Ovary (tissue), 7 donors: ENCODE measurements at regions not wholly inside any gene's neighbourhood (a gene's known extent, or its start where the extent isn't known, plus 50 kb on each side); places are given as distances from the start of the nearest gene placed in this dataset.

Experiments used
- DNase-seq, 5 donors: peaks; one replicate each; pipeline ENCODE4 v3.0.0-alpha.2; 2019 to 2020
- H3K27ac ChIP-seq, 2 donors: fragments of 200-600 bp; one replicate each; pipeline versions ENCODE4 v1.5.1 to v1.8.0; 2019 to 2022
- H3K27me3 ChIP-seq: fragments of 200-600 bp; one replicate; pipeline ENCODE4 v1.8.0; 2022
- H3K36me3 ChIP-seq: fragments of 200-600 bp; sonication (generic); one replicate; pipeline ENCODE4 v1.5.1; 2019
- H3K4me1 ChIP-seq: one replicate; pipeline ENCODE4 v1.8.1; 2013; ENCODE audit warnings: mild to moderate bottlenecking, moderate library complexity; ENCODE audit not compliant: insufficient read depth
- H3K4me3 ChIP-seq: fragments of 200-600 bp; sonication (generic); one replicate; pipeline ENCODE4 v1.5.1; 2017
- H3K9me3 ChIP-seq, 2 donors: fragments of 200-600 bp in 1 of 2; sonication (generic) in 1 of 2; one replicate each; pipeline versions ENCODE4 v1.5.1 to v1.8.1; 2013 to 2019; ENCODE audit warnings: mild to moderate bottlenecking in 1 of 2, moderate library complexity in 1 of 2
- CTCF ChIP-seq, 3 donors: fragments of 450-650 bp in 2 of 3; fragments of 200-600 bp in 1 of 3; IDR thresholded peaks; one replicate each; pipeline versions ENCODE4 v1.5.1 to v1.8.0; 2016 to 2022; ENCODE audit warnings: antibody characterized with exemption in 3 of 3, mild to moderate bottlenecking in 1 of 3
- EP300 ChIP-seq: sonication (generic); formaldehyde crosslinking; IDR thresholded peaks from one replicate; pipeline ENCODE4 v1.6.1; 2017; ENCODE audit warnings: antibody characterized with exemption
- POLR2A ChIP-seq: fragments of 450-650 bp; IDR thresholded peaks from one replicate; pipeline ENCODE4 v1.6.1; 2017; ENCODE audit warnings: antibody characterized with exemption, mild to moderate bottlenecking, moderate library complexity
- WGBS, 3 donors: extraction: QIAGEN DNeasy Blood & Tissue Kit in 1 of 3; methylation state at CpG; one replicate each; pipeline versions ENCODE4 v1.1.5 to v1.1.7; 2013 to 2017; 5-methylcytosine and 5-hydroxymethylcytosine counted together
- intact Hi-C, 4 donors: fragments of 100-400 bp; cut with DNase I; formaldehyde crosslinking; loops; one replicate each; pipeline versions ENCODE4 v1.11.0 to v1.15.1; 2022 to 2023
- donor health status: DM: no; HTN: no; CAD: no; lungs with moderate emphysema.
- donor health status: DM: no; HTN: no; CAD: no.
- donor health status: Bipolar disorder and iron deficiency.
- donor health status: DM: no; HTN: no; CAD: no.
- donor health status: DM: yes; HTN: yes; CAD: no.

GRCh38 chr2:6780765-6781274 is 84.9 kb downstream of the CMPK2 start:
- intact Hi-C loops, result no loop called here
- Histone ChIP-seq H3K36me3 (no peaks in the 10 kb centered on the region), H3K4me1 (no peaks in the 10 kb centered on the region), H3K4me3 (no peak overlapping the region), H3K27ac (no peak overlapping the region), H3K9me3 (no peaks in the 10 kb centered on the region), H3K27me3 (no peaks in the 10 kb centered on the region)
- peak in 4 of 5 donors; percentile 22 to 36 (median 28) for DNase-seq
- TF ChIP-seq CTCF (IDR thresholded peaks at IDR 0.05) (no peak), EP300 (no peak), POLR2A (no peak)
- 3 to 12% (median 11%) methylated on average over 8 of the region's 8 CpGs for WGBS, 3 donors

GRCh38 chr2:6782517-6783237 is 83.0 kb downstream of the CMPK2 start:
- H3K4me3 ChIP-seq, result no peak overlapping the region
- H3K27ac ChIP-seq, result no peak overlapping the region
- H3K9me3 ChIP-seq, result no peaks in the 10 kb centered on the region
- intact Hi-C loops, result no loop called here
- TF ChIP-seq POLR2A (no peak), CTCF (IDR thresholded peaks at IDR 0.05) (no peak), EP300 (no peak)
- H3K36me3 ChIP-seq, result no peaks in the 10 kb centered on the region
- H3K27me3 ChIP-seq, result no peaks in the 10 kb centered on the region
- H3K4me1 ChIP-seq, result no peaks in the 10 kb centered on the region
- DNase-seq, result no peak
- 90 to 95% (median 92%) methylated on average over 16 of the region's 16 CpGs for WGBS, 3 donors

- no peaks in the 10 kb centered on the region for H3K4me1 ChIP-seq
- DNase-seq, result no peak
- no peaks in the 10 kb centered on the region for H3K27me3 ChIP-seq
- TF ChIP-seq EP300 (no peak), POLR2A (no peak), CTCF (IDR thresholded peaks at IDR 0.05) (no peak)
- no peaks in the 10 kb centered on the region for H3K9me3 ChIP-seq
- no peak overlapping the region for H3K27ac ChIP-seq
- H3K36me3 ChIP-seq, result no peaks in the 10 kb centered on the region
- no peak overlapping the region for H3K4me3 ChIP-seq
- intact Hi-C loops, result no loop called here
- WGBS, 3 donors, result 54 to 58% (median 54%) methylated on average over 6 of the region's 6 CpGs
Measured at GRCh38 chr2:6783238-6783614, 82.5 kb downstream of the CMPK2 start.

- 83 to 92% (median 86%) methylated on average over 2 of the region's 2 CpGs for WGBS, 3 donors
- H3K4me3 ChIP-seq, result no peak overlapping the region
- H3K27ac ChIP-seq, result no peak overlapping the region
- H3K4me1 ChIP-seq, result no peaks in the 10 kb centered on the region
- H3K36me3 ChIP-seq, result no peaks in the 10 kb centered on the region
- no peaks in the 10 kb centered on the region for H3K27me3 ChIP-seq
- TF ChIP-seq CTCF (IDR thresholded peaks at IDR 0.05), result no peak
- TF ChIP-seq POLR2A, result no peak
- no peak for TF ChIP-seq EP300
- DNase-seq, result no peak
- intact Hi-C loops, result no loop called here
- H3K9me3 ChIP-seq, result no peaks in the 10 kb centered on the region
Measured at GRCh38 chr2:6784291-6784690, 81.4 kb downstream of the CMPK2 start.
